GM18870 (cell line): ENCODE measurements at regions not wholly inside any gene's neighbourhood (a gene's known extent, or its start where the extent isn't known, plus 50 kb on each side); places are given as distances from the start of the nearest gene placed in this dataset.

ENCODE experiments used
- ATAC-seq: cut with Tn5 transposase; IDR thresholded peaks from one replicate; pipeline ENCODE4 v1.9.1; 2021; ENCODE audit warnings: moderate library complexity; ENCODE audit not compliant: unreplicated experiment

DNA sequence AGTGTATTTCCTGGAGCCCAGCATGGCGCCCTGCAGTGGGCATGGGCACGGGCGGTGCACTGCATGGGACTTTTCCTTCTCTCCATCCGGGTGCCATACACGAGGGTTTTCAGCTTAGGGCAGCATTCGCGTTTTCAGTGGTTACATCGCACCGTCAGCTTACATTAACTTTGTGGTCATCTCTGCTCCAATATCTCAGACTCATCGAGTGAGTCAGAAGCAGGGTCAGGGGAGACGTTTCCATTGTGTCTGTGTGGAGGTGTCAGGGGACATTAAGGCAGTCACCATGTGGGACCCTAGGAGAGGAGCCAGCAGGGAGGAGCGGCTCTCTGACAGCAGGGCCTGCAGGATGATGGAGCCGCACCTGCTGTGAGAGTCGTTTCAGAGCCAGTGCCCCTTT lies 541.0 kb downstream of the FGF9 start:
- ATAC-seq, result no peak

DNA sequence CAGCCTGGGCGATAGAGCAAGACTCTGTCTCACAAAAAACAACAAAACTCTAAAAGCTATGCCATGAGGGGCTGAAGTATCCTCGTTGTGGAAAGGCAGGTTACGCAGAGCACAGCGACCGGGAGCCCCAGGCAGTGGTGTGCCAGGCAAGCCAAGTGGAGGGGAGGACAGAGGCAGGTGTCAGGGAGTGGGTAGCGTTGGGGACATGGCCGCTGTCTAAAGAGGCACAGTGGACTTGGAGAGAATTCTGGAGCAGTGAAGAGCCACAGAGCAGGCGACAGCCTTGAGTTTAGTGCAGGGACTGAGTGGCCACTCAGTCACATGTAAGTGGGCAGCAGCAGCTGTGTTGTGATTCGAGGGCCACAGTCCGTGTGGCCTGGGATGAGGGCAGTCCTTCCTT lies 541.7 kb downstream of the FGF9 start:
- ATAC-seq, result no peak

DNA sequence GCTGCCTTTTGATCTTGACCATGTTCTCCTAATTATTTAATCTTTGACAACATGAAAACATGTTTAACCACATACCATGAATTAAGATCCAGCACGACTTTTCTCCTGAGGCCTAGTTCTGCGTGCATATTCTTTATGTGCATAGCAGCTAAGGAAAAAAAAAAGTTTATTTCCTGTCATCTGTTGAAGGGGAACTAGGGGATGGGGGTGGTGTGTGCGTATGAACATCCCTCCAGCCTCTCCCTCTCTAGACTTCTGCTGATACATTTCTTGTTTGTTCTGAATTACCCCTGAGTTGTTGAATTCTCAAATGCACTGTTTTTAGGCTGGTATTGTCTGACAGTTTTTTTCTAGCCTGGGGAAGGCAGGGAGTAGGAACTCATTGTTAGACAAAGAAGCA lies 543.3 kb downstream of the FGF9 start:
- ATAC-seq, result no peak

DNA sequence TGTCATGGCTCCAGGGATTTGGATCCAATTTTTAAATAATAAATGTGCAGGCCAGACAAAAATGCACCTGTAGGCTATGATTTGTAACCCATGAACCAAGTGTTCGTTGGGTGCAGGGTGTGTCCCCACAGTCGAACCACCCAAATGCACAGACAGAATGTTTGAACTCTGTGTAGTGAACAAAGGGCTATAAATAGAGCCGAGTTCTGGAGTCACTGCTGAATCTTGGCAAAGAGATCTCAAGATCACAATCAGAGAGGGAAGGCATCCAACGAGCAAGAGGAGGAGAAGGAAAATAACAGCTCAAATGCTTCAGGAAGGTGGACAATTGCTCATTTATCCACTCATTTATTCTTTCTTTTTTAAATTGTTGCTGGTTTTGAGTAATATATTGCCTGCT lies 547.9 kb downstream of the FGF9 start:
- no peak for ATAC-seq

DNA sequence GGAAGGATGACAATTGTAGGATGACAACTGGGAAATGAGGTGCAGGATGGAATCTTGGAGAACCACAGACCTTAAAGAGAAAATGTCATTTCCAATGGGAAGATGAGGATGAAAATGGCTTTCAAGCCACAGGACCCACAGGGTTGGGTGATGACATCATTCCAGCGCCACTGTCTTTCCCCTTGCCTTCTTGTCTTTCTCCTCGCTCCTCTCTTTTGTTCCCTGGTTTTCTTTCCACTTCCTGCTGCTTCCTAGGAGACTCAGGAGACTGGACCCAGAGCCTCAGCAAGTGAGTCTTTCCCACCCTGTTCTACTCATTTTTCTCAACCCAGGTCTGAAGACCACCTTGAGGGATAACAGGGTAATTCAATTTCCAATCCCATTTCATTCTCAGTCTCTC lies 548.8 kb downstream of the FGF9 start:
- no peak for ATAC-seq

DNA sequence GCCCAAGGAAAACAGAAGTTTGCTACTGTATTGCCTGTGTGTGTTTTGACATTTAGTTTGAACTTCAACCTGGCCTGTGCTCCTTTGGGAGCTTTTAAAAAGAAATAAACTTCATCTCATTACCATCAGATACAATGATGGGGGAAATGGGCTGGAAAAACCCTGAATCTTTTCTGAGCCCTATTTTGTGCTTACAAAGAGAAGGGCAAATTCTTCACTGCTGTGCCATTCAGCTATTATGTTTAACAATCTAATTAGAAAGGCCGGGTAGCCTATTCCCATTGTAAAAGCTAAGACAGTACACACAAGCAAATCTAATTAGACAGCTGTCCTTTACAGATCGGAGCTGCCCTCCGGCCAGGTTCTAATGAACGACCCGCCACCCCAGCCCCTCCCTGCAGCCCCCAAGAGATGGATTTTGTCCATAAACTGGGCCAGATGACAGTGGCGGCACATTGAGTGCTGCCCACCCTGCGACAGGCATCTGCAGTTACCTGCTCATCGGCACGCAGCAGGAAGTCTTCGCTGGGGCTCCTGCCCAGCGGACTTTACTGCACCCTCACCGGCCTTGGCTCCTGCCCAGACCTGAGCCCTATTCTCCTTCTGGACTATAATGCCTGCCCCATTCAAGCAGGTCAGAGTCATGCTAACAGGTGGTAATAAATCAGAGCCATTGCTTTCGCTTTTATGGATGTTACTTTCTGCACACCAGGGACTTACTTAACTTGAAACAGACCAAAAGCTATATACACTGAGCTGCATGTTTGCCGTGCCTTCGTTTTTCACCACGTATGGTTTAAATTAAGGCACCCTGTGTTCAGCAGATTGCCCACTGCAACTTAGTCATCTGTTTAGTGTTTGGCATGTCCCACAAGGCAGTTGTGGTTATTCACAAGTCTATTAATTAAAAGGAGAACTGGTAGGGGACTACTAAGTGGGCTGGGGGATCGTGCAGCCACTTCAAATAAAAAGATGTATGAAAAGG lies 549.6 kb downstream of the FGF9 start:
- no peak for ATAC-seq

DNA sequence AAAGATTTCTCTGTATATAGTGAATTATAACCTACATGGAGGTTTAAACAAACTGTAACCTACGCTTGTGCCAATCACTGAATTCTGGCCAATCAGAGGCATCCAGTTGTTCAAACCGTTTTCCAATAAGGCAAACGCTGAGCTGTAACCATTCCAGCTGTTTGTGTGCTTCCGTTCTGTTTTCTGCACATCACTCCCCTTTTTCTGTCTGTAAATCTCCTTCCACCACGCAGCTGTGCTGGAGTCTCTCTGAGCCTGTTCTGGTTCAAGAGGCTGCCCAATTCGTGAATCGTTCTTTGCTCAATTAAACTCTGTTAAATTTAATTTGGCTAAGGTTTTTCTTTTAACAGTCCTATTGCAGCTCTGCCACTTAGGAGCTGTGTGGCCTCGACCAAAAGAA lies 552.5 kb downstream of the FGF9 start:
- no peak for ATAC-seq

DNA sequence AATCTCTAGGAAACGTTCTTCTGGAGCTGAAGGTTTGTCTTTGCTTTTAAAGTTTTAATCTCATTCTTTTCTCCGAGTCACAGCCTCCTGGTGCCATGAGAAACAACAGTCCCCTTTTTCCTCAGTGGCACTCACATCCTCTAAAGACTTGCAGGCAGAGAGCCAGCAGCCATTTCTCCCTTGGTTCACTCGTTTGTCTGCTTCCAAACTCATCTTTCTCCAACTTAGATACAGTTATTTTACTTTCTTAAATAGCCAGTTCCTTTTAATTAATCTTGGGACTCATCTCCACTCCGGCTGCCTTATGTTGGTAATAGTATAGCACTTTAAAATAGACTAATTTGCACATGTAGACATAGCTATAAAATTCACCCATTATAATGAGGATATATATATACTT lies 555.2 kb downstream of the FGF9 start:
- no peak for ATAC-seq

DNA sequence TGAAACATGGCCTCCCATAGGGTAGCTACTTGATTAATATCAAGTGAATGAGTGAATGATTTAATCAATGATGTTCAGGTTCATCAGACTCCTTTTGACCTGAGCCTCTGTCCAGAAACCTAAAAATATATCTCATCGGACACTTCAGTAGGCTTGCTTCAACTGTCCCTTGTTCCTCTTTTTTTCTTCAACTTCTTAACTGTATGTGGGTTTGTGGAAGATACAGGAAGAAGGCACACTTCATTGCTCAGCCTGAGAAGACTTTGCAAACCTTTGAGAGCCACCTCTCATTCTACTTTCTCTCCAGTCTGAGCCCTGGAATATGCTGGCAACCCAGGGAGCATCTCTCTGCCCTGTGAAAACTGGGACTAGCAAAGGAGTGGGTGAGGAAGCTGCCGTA lies 557.0 kb downstream of the FGF9 start:
- no peak for ATAC-seq

DNA sequence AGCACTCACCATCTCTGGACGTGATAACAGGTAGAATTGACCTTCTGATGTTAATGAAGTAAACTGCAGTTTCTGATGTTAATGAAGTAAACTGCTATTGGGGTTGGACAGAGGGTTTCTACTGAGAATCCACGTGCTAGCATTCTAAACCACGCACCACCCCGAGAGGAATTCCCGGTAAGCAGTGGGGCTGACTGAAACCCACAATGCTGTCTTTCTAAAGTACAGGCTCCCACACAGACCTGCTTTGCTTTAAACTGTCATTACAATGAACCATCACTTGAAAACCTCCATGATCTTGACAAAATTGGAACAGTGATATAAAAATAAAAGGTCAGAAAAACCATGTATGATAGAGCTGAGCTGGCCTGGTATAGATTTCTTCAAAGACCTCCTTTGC lies 559.0 kb downstream of the FGF9 start:
- no peak for ATAC-seq

DNA sequence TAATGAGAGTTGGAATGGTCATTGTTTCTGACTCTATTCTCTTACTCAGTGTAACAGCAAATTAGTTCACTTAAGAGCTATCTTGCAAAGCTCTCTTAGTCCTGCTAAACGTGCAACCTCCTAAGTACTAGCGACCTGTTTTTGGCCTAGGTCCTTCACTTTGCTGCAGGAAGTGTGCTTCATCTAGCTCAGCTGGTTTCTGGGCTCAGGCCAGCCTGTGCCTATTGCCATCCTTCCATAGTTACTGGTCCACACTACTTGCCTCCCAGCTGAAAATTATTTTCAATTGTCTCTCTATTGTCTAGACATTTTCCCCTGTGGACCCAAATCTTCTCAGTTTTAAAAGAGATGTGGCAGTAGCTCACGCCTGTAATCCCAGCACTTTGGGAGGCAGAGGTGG lies 561.3 kb downstream of the FGF9 start:
- no peak for ATAC-seq

DNA sequence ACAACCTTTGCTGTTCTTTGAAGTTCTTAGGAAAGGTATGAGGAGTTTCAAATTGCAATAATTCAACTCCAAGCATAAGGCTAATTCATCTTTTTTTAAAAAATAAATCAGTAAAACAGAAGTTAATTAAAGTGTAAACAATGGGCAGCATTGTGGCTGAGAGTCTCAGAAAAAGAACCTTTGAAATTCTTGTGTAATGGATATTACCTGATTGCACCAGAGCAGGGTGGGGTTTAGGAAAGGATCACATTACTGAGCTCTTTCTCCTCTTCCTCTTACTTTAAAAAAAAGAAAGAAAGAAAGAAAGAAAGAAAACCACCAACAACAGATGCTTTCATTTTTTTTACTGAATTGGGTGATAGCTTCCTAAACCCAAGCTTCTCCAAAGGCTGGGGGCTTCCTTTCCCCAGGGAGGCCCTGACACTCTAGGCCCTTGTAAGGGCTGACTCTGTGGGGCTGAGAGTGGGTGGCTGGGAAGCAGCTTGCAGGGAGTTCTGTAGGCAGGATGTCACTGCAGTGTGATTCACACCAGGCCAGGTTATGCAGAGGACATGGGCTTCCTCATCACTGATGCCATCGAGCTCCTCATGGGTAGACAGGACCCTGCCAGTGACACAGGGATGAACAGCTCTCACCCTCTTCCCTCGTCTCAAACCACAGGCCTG lies 564.5 kb downstream of the FGF9 start:
- ATAC-seq, result no peak

DNA sequence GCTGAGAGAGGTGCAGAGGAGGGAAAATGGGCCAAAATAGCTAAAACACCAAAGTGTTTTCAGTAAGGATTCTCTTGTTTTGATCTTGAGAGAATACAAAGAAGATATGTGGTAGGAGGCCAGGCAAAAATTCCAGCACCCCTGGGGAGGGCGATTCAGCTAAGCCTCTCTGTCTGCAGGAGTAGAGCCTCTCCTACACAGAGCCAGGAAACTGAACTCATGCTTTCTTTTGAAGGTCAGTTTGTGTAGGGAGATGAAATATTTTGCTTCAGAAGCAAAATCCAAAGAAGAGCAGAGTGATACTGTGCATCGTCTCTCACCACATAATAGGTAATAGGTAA lies 565.0 kb downstream of the FGF9 start:
- ATAC-seq, result no peak

DNA sequence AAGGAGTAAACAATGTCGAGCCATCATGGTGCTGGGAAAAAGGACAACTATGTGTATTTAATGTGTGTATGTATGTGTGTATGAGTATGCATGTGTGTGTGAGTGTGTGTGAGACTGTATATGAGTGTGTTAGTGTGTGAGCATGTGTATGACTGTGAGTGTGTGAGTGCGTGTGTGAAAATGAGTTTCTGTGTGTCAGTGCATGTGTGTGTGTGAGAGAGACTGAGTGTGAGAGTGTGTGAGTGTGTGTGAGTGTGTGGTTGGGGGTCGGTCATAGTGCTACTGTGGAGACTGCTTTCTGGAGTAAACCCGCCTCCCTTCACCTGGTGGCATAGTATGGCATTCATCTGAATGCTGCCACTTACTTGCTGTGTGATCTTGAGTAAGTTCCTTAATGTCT lies 567.4 kb downstream of the FGF9 start:
- no peak for ATAC-seq

DNA sequence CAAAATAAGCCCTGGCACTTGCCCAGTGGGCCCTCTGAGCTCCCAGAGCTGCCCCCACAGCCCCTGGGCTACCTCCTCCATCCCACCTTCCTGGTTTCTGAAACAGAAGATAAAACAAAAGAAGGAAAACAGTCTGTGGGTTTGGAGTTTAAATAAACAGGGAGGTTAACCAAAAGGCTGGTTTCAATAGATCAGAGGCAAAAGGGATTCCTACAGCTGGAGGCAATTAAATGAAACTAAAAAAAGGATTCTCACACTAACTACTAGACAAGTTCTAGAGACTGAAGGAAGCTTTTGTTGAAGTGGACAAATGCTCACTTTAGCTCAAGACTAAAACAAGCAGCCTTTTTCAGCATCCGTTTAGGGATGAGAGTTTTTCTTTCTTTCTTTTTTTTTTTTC lies 569.8 kb downstream of the FGF9 start:
- ATAC-seq, result no peak

DNA sequence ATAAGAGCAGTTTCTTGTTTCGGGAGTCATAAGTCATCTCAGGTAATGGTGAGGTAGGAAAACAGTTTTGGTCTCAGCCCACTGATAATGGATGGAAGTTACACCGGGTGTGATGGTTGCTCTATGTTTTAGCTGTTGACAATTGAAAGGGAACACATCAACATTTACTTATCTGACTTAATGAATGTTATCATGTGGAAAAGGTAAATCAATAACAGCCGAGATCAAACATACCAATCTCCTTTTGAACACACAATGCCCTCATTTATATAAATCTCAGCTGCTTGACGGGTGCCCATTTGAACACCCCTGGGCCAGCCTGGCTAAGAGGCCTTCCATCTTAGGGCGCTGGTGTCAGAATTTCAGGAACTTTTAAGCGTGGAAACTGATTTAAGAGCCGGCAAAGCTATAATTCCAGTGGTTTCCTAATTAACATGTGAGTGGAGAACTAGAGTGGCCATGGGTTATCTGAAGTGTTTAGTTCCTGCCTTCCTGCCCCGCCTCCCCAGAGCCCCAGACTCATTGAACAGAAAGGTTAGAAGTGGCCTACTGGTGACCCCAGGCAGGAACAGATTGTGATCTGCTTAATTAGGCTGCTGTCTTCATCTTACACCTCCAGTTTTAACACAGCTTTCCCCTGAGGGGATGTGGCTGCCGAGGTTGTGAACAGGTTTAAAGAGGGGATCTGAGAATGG lies 572.7 kb downstream of the FGF9 start:
- no peak for ATAC-seq

DNA sequence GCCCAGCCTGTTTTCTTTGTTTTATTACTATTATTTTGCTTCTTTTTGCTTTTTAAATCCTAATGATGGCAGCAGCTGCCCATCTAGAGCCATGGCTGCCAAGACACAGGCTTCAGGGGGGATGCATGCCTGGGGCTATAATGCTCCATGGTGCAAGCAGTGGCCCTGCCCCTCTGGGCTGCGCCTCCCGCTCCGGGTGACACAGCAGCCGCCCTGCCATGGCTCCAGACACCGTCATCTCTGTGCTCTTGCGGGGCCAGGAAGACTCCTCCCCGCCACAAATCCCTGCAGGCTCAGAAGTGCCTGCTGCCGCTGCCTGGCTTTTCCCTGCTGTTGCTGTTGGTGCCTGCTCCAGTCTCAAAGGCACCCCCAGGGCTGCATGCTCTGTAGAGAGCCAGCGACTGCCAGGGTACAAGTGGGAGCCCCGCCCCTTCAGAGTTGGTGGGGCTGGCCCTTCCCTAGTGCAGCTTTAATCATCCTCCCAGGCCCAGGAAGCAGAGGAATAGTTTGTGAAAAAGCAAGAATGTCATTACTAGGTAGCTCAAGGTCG lies 581.5 kb downstream of the FGF9 start:
- ATAC-seq, result no peak

DNA sequence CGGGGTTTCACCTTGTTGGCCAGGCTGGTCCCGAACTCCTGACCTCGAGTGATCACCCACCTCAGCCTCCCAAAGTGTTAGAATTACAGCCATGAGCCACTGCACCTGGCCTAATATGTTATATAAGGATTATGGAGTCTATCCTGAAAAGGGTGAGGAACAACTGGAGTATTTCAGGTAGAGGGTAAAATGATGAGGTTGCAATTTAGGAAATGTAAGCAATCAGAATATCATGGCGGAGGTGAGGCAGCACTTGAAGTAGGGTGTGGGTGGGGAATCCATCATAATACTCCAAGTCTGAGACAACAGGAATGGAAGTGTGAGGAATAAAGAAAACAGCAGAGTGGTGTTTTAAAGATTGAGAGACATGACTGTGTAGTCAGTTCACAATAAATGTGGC lies 582.2 kb downstream of the FGF9 start:
- ATAC-seq, result no peak

DNA sequence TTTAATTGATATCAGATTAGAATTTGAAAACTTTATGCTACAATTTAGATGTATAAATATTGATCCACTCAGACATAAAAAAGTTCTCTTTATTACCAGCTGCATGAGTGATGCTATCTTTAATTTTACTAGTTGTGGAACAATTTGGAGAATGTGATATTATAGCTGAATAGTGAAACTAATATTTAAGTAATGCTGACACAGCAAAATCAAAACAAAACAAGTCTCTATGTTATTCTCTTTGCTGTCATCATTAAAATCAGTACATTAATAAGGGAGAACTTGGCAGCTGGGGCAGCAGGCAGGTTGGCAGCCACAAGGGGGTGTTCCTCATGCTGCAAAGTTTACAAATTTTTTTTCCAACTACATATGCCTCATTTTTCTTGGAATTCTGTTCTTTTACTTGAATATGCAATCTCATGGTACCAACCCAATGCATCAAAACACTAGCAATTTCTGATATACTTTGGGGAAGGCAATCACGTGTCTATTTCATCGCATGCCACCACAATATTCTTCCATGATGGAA lies 585.3 kb downstream of the FGF9 start:
- ATAC-seq, result no peak

DNA sequence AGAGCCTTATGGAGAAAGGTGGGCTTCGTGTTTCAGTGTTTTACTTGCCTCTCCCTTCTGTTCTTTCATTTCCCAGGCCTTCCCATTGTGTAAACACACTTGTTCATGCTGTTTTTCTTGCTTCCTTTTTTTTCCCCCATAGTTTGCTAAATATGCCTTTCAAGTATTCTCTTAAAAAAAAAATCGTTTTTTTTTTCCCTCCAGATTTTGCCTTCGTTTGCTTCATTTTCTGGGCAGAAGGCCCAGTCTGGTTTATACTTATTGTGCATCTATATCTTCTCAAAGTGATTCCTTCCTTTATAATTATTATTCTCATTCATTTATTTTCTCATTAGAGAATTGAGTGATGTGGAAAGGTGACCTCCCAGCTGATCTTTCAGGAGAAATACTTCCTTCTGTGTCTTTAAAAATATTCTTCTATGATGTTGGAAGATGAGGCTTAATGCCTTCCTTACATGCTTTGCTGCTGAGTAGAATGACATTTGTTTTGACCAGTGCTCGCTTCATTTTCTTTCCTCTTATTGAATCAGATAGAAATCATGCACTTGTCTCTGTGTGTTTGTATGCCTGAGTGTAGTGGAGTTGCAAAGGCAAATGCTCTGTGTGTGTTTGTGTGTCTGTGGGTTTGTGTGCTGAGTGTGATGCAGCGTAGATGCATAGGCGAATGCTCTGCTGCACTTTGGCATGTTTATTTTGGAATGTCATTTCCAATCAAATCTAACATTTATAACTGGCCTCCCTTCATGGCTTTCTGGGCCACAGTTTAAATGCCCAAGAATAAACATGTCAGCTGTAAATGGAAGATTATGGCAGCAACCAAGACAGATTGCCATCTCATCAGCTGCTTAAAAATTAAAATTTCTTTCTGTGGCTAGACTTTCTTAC lies 591.4 kb downstream of the FGF9 start:
- ATAC-seq, result no peak
